UCSD-AML1 (cell line): ENCODE measurements at regions not wholly inside any gene's neighbourhood (a gene's known extent, or its start where the extent isn't known, plus 50 kb on each side); places are given as distances from the start of the nearest gene placed in this dataset.

Experiments used
- DNase-seq: peaks from one replicate; lab custom pipeline; 2025; ENCODE audit not compliant: unreplicated experiment; lab: John Stamatoyannopoulos, UW

GRCh38 chr2:212712466-212712865 lies 173.9 kb upstream of the ERBB4 start:
- DNase-seq, result no peak

- no peak for DNase-seq
Observed at GRCh38 chr2:212711856-212712255, 173.3 kb upstream of the ERBB4 start.

- no peak for DNase-seq
Observed at GRCh38 chr2:212709280-212709679, 170.7 kb upstream of the ERBB4 start.

GRCh38 chr2:212708355-212708754 lies 169.8 kb upstream of the ERBB4 start:
- DNase-seq, result no peak

- no peak for DNase-seq
Observed at GRCh38 chr2:212695426-212695825, 156.8 kb upstream of the ERBB4 start.

GRCh38 chr2:212694398-212694797 lies 155.8 kb upstream of the ERBB4 start:
- DNase-seq, result no peak

GRCh38 chr2:212692466-212692865 lies 153.9 kb upstream of the ERBB4 start:
- no peak for DNase-seq

- peak; percentile 28 for DNase-seq
Observed at GRCh38 chr2:212686285-212686895, 147.8 kb upstream of the ERBB4 start.

- peak; percentile 9 for DNase-seq
Observed at GRCh38 chr2:212683346-212684097, 144.9 kb upstream of the ERBB4 start.

GRCh38 chr2:212682937-212683336 lies 144.3 kb upstream of the ERBB4 start:
- DNase-seq, result no peak

GRCh38 chr2:212677466-212677865 lies 138.9 kb upstream of the ERBB4 start:
- no peak for DNase-seq

- DNase-seq, result no peak
Observed at GRCh38 chr2:212672186-212672585, 133.6 kb upstream of the ERBB4 start.

- no peak for DNase-seq
Observed at GRCh38 chr2:212669761-212670160, 131.2 kb upstream of the ERBB4 start.

- DNase-seq, result no peak
Observed at GRCh38 chr2:212667751-212668316, 129.2 kb upstream of the ERBB4 start.

GRCh38 chr2:212665948-212666347 lies 127.3 kb upstream of the ERBB4 start:
- DNase-seq, result no peak

GRCh38 chr2:212659441-212659840 lies 120.8 kb upstream of the ERBB4 start:
- no peak for DNase-seq

- DNase-seq, result no peak
Observed at GRCh38 chr2:212649646-212650045, 111.0 kb upstream of the ERBB4 start.

- DNase-seq, result no peak
Observed at GRCh38 chr2:212646698-212647366, 108.2 kb upstream of the ERBB4 start.

GRCh38 chr2:212644195-212644837 lies 105.7 kb upstream of the ERBB4 start:
- no peak for DNase-seq

GRCh38 chr2:212640428-212640827 lies 101.8 kb upstream of the ERBB4 start:
- DNase-seq, result no peak

- no peak for DNase-seq
Observed at GRCh38 chr2:212638694-212639093, 100.1 kb upstream of the ERBB4 start.
